A549 (cell line): ENCODE measurements at regions not wholly inside any gene's neighbourhood (a gene's known extent, or its start where the extent isn't known, plus 50 kb on each side); places are given as distances from the start of the nearest gene placed in this dataset.
A peak's percentile ranks its signal among the peaks of the same experiment; 100 is the strongest.

ENCODE experiments used
- ATAC-seq, 2 experiments: fragments of 200-7000 bp in 1 of 2; fragments of >200 bp in 1 of 2; cut with Nextera tagmentation in 1 of 2; cut with Tn5 transposase in 1 of 2; 3 replicates each; pipeline versions ENCODE4 v1.8.0 to v1.9.1; 2018 to 2020; ENCODE audit warnings: mild to moderate bottlenecking in 1 of 2, moderate library complexity in 1 of 2
- CTCF ChIA-PET: fragments of 300-600 bp; sonication (Branson Sonifier 250); formaldehyde crosslinking; extraction: SDS; loops from one replicate; lab custom pipeline; 2021; ENCODE audit warnings: antibody characterized with exemption, inconsistent platforms; lab: Yijun Ruan, JAX
- POLR2A ChIA-PET: fragments of 350-600 bp; formaldehyde crosslinking; extraction: SDS; loops from one replicate; lab custom pipeline; 2021; ENCODE audit warnings: antibody characterized with exemption, inconsistent platforms; lab: Yijun Ruan, JAX
- DNase-seq, 2 experiments: peaks; one replicate each; pipeline versions ENCODE4 v3.0.0 to v3.0.0-alpha.2; 2011 to 2016; ENCODE audit warnings: low read depth in 1 of 2, low spot score in 1 of 2
- FAIRE-seq: peaks from 2 replicates; lab custom pipeline; 2011; peaks lifted over from hg19 to GRCh38; lab: Jason Lieb, UNC
- H3K27ac ChIP-seq, 2 experiments: fragments of >200 bp; sonication (Bioruptor Twin); formaldehyde crosslinking; 3 replicates each; pipeline ENCODE4 v1.5.1; 2016 to 2017
- H3K4me1 ChIP-seq: fragments of >200 bp; sonication (Bioruptor Twin); formaldehyde crosslinking; 3 replicates; pipeline ENCODE4 v1.6.1; 2016
- H3K4me2 ChIP-seq: fragments of >200 bp; sonication (Bioruptor Twin); formaldehyde crosslinking; 3 replicates; pipeline ENCODE4 v1.6.1; 2016
- H3K4me3 ChIP-seq: fragments of >200 bp; sonication (Bioruptor Twin); formaldehyde crosslinking; 3 replicates; pipeline ENCODE4 v1.5.1; 2016
- H3K9me3 ChIP-seq: fragments of >200 bp; sonication (Bioruptor Twin); formaldehyde crosslinking; 3 replicates; pipeline ENCODE4 v1.6.1; 2016
- EHMT2 ChIP-seq: fragments of 200-600 bp; sonication (generic); IDR thresholded peaks from 2 replicates; pipeline ENCODE4 v1.6.1; 2016; ENCODE audit warnings: antibody characterized with exemption, low read depth, mild to moderate bottlenecking, moderate library complexity
- EP300 ChIP-seq, 2 experiments: fragments of >200 bp; sonication (Bioruptor Twin); formaldehyde crosslinking; IDR thresholded peaks; 2 replicates in 1 of 2; 3 replicates in 1 of 2; pipeline ENCODE4 v1.6.1; 2016 to 2017
- GATA3 ChIP-seq: IDR thresholded peaks from 2 replicates; pipeline ENCODE4 v1.6.1; 2012; ENCODE audit warnings: borderline replicate concordance
- HOXA7 ChIP-seq: fragments of 250-450 bp; sonication (Bioruptor Pico); IDR thresholded peaks from 2 replicates; pipeline ENCODE4 v1.5.0; 2020; ENCODE audit warnings: mild to moderate bottlenecking, moderate library complexity
- MYC ChIP-seq: IDR thresholded peaks from 2 replicates; pipeline ENCODE4 v1.6.1; 2012; ENCODE audit warnings: mild to moderate bottlenecking, inconsistent platforms, low read length, improper control_type of control experiment, borderline replicate concordance
- NFE2L2 ChIP-seq: fragments of 150-350 bp; conservative IDR thresholded peaks from 2 replicates; pipeline ENCODE4 v1.6.1; 2014; ENCODE audit warnings: low read length
- POLR2AphosphoS2 ChIP-seq: conservative IDR thresholded peaks from 2 replicates; pipeline ENCODE4 v1.6.1; 2012; ENCODE audit warnings: low read length, improper control_type of control experiment, inconsistent platforms
- RNF2 ChIP-seq: fragments of 200-600 bp; sonication (generic); IDR thresholded peaks from 2 replicates; pipeline ENCODE4 v1.6.1; 2016; ENCODE audit warnings: low read depth, mild to moderate bottlenecking, antibody characterized with exemption, moderate library complexity, borderline replicate concordance
- SMC3 ChIP-seq: fragments of >200 bp; sonication (Bioruptor Twin); formaldehyde crosslinking; IDR thresholded peaks from 3 replicates; pipeline ENCODE4 v1.6.1; 2018; ENCODE audit warnings: inconsistent platforms
- ZFP36 ChIP-seq: fragments of 450-650 bp; IDR thresholded peaks from 2 replicates; pipeline ENCODE4 v1.6.1; 2014; ENCODE audit warnings: borderline replicate concordance; ENCODE audit not compliant: partially characterized antibody
- ZNF302 ChIP-seq: fragments of 250-450 bp; sonication (Bioruptor Pico); IDR thresholded peaks from 2 replicates; pipeline ENCODE4 v1.9.0; 2021; ENCODE audit warnings: inconsistent platforms, mild to moderate bottlenecking, moderate library complexity
- ZSCAN20 ChIP-seq: fragments of 250-450 bp; sonication (Bioruptor Pico); IDR thresholded peaks from 2 replicates; pipeline ENCODE4 v1.8.0; 2022; ENCODE audit warnings: mild to moderate bottlenecking, moderate library complexity
- WGBS: methylation state at CpG from one replicate; pipeline ENCODE4 v1.1.6; 2017; ENCODE audit errors: missing lambda C conversion rate; 5-methylcytosine and 5-hydroxymethylcytosine counted together
- TF ChIP-seq, protein P1 (sequence below): fragments of 250-450 bp; sonication (Bioruptor Pico); IDR thresholded peaks from 2 replicates; pipeline ENCODE4 v1.5.0; 2020; ENCODE audit warnings: low read depth, mild to moderate bottlenecking, moderate library complexity
- TF ChIP-seq, protein P2 (sequence below): fragments of 200-600 bp; sonication (generic); IDR thresholded peaks from 2 replicates; pipeline ENCODE4 v1.6.1; 2016; ENCODE audit warnings: antibody characterized with exemption, mild to moderate bottlenecking, moderate library complexity
- TF ChIP-seq, protein P3 (sequence below): fragments of >200 bp; sonication (Bioruptor Twin); formaldehyde crosslinking; IDR thresholded peaks from 3 replicates; pipeline ENCODE4 v1.6.1; 2016
- TF ChIP-seq, protein P4 (sequence below): IDR thresholded peaks from 2 replicates; pipeline ENCODE4 v1.6.1; 2012
- TF ChIP-seq, protein P5 (sequence below): fragments of >200 bp; sonication (Bioruptor Twin); formaldehyde crosslinking; IDR thresholded peaks from 2 replicates; pipeline ENCODE4 v1.6.1; 2016
- TF ChIP-seq, protein P6 (sequence below): IDR thresholded peaks from 2 replicates; pipeline ENCODE4 v1.6.1; 2012

DNA sequence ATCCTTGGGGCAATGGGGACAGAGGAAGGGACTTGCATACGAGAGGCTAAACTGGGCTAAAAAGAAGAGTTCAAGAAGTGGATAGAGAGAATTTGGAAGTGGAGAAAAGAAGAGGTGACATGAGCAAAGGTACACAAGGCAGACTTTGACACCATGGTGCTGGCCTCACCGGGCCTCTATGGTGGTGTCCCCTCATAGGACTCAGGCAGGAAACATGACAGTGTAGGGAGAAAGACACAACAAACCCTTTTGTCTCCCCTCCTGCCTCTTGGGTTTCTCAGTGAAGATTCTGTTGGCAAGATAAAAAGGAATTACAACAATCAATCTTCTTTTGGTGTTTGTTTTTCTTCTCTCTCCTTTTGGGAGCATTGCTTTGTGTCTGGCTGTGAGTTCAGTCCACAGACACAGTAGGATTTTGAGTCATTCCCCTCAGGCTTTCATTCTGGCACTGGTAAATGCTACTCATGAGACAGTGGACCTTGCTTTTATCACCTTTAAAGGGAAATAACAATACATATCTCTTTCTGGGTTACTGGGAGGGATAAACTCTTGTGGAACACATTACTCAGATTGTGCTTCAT is 827.7 kb downstream of the TNS3 start (continued):
- TF ChIP-seq, protein P1, sequence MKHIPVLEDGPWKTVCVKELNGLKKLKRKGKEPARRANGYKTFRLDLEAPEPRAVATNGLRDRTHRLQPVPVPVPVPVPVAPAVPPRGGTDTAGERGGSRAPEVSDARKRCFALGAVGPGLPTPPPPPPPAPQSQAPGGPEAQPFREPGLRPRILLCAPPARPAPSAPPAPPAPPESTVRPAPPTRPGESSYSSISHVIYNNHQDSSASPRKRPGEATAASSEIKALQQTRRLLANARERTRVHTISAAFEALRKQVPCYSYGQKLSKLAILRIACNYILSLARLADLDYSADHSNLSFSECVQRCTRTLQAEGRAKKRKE (CRISPR knock-in tag), result no peak
- no peak for TF ChIP-seq ZSCAN20 (CRISPR knock-in tag)
- TF ChIP-seq, protein P2, sequence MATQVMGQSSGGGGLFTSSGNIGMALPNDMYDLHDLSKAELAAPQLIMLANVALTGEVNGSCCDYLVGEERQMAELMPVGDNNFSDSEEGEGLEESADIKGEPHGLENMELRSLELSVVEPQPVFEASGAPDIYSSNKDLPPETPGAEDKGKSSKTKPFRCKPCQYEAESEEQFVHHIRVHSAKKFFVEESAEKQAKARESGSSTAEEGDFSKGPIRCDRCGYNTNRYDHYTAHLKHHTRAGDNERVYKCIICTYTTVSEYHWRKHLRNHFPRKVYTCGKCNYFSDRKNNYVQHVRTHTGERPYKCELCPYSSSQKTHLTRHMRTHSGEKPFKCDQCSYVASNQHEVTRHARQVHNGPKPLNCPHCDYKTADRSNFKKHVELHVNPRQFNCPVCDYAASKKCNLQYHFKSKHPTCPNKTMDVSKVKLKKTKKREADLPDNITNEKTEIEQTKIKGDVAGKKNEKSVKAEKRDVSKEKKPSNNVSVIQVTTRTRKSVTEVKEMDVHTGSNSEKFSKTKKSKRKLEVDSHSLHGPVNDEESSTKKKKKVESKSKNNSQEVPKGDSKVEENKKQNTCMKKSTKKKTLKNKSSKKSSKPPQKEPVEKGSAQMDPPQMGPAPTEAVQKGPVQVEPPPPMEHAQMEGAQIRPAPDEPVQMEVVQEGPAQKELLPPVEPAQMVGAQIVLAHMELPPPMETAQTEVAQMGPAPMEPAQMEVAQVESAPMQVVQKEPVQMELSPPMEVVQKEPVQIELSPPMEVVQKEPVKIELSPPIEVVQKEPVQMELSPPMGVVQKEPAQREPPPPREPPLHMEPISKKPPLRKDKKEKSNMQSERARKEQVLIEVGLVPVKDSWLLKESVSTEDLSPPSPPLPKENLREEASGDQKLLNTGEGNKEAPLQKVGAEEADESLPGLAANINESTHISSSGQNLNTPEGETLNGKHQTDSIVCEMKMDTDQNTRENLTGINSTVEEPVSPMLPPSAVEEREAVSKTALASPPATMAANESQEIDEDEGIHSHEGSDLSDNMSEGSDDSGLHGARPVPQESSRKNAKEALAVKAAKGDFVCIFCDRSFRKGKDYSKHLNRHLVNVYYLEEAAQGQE, result no peak
- no peak for TF ChIP-seq RNF2
- TF ChIP-seq, protein P3, sequence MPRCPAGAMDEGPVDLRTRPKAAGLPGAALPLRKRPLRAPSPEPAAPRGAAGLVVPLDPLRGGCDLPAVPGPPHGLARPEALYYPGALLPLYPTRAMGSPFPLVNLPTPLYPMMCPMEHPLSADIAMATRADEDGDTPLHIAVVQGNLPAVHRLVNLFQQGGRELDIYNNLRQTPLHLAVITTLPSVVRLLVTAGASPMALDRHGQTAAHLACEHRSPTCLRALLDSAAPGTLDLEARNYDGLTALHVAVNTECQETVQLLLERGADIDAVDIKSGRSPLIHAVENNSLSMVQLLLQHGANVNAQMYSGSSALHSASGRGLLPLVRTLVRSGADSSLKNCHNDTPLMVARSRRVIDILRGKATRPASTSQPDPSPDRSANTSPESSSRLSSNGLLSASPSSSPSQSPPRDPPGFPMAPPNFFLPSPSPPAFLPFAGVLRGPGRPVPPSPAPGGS, result 0 out of 3 replicates have a peak, but pooled peaks have one; percentile 50
- TF ChIP-seq, protein P4, sequence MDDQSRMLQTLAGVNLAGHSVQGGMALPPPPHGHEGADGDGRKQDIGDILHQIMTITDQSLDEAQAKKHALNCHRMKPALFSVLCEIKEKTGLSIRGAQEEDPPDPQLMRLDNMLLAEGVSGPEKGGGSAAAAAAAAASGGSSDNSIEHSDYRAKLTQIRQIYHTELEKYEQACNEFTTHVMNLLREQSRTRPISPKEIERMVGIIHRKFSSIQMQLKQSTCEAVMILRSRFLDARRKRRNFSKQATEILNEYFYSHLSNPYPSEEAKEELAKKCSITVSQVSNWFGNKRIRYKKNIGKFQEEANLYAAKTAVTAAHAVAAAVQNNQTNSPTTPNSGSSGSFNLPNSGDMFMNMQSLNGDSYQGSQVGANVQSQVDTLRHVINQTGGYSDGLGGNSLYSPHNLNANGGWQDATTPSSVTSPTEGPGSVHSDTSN, result no peak

DNA sequence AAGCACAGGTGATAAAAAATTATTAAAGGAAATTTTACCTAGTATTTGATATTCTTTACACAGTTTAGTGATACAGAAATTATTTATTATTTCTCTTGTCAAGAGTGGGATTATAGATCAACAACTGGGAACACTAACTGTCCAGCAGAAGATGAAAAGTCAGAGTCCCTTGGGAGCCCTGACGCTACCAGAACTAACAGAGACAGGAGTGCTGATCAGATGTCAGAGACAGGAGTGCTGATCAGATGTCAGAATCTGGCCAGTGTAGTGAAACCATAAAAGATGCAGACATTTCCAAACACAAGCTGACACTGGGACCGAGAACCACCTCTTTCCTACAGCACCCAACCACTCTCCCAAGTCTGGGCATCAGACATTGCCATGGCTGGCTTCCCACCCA is 828.2 kb downstream of the TNS3 start:
- DNase-seq, result no peak
- peak overlapping the region; percentile 38 for H3K4me2 ChIP-seq
- ChIA-PET CTCF (no interaction called here), POLR2A (no interaction called here)
- peak overlapping the region; percentile 77 to 79 for H3K27ac ChIP-seq
- TF ChIP-seq ZFP36 (no peak), HOXA7 (CRISPR knock-in tag) (no peak), MYC (no peak), NFE2L2 (no peak), EHMT2 (no peak), SMC3 (no peak), EP300 (IDR thresholded peaks at IDR 0.05) (no peak), POLR2AphosphoS2 (no peak), GATA3 (no peak), ZNF302 (CRISPR knock-in tag) (no peak)
- TF ChIP-seq, protein P5, sequence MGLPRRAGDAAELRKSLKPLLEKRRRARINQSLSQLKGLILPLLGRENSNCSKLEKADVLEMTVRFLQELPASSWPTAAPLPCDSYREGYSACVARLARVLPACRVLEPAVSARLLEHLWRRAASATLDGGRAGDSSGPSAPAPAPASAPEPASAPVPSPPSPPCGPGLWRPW, result no peak
- TF ChIP-seq, protein P6, sequence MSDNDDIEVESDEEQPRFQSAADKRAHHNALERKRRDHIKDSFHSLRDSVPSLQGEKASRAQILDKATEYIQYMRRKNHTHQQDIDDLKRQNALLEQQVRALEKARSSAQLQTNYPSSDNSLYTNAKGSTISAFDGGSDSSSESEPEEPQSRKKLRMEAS, result no peak
- peak; percentile 43 to 63; a peak in 4 of 6 replicates for ATAC-seq
- H3K4me1 ChIP-seq, result peaks cover 41% of the 10 kb centered on the region
- no peak for FAIRE-seq
- 77% methylated on average over 2 of the region's 2 CpGs for WGBS
- H3K9me3 ChIP-seq, result no peaks in the 10 kb centered on the region
- no peak overlapping the region for H3K4me3 ChIP-seq
